GM19023 (cell line): ENCODE measurements at regions not wholly inside any gene's neighbourhood (a gene's known extent, or its start where the extent isn't known, plus 50 kb on each side); places are given as distances from the start of the nearest gene placed in this dataset.
"Not testable (repeated sequence)": the region's sequence is repeated elsewhere in the genome, so short reads cannot be mapped to it uniquely, and the experiment has no call there.

Source experiments
- ATAC-seq: cut with Tn5 transposase; IDR thresholded peaks from one replicate; pipeline ENCODE4 v1.9.1; 2021; ENCODE audit warnings: mild to moderate bottlenecking, moderate library complexity; ENCODE audit not compliant: unreplicated experiment

- no peak for ATAC-seq
Measured at GRCh38 chr1:38210021-38210894, 163.7 kb upstream of the POU3F1 start.

- ATAC-seq: no peak
Measured at GRCh38 chr1:38208716-38209632, 162.4 kb upstream of the POU3F1 start.

GRCh38 chr1:38207906-38208305, 161.3 kb upstream of the POU3F1 start:
- no peak for ATAC-seq

- no peak for ATAC-seq
Measured at GRCh38 chr1:38207275-38207674, 160.7 kb upstream of the POU3F1 start.

DNA sequence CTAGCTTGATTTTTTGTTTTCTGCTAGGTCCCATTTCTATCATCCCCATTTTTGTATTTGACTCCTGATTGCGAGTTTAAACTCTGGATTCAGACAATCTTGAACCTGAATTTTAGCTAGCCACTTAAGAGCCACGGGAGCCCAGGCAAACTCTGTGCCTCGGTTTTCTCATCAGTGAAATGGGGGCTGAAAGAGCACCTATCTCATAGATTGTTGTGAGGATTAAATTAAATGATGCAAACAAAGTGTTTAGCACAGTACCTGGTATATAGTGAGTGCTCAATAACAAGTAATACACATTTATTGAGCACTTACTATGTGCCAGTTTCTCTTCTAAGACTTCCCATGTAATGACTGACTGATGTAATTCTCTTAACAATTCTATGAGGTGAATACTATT, 158.1 kb upstream of the POU3F1 start:
- ATAC-seq: no peak

DNA sequence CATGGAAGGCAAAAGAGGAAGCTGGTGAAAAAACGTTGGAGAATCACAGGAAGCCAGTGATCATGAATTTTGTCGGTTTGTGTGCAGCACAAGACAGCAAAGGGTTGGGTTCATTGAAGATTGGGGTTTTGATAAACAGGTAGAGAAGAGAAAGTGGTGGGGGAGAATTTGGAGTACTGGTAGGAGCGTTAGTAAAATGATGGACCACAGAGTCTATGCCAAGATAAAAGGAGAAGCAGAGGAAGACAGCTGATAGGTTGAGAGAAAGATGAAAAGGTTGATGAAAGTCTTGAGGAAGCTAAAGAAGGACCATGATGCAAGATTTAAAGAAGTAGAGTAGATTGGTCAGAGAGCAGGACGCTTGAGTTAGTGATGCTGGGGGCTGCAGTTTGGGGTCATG, 156.8 kb upstream of the POU3F1 start:
- ATAC-seq: no peak

DNA sequence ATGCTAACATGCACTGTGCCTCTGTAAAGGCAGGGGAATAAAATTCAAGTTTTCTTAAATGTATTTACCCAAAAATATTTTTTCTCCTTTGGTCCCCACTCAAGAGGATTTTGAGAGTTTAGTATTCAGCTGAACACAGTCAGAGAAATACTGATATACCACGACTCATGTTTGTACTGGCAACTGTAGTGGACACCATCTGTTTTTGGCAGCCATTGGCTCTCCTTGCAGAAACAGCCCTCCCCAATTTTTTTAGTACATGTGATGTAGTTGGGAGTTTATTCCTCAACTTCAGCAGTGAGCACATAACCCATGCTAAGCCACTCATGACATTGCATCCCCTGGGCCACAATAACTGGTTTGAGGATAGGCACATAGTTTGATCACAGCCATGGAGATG, 154.8 kb upstream of the POU3F1 start:
- ATAC-seq: no peak

- ATAC-seq: no peak
Measured at GRCh38 chr1:38198621-38199020, 152.0 kb upstream of the POU3F1 start.

DNA sequence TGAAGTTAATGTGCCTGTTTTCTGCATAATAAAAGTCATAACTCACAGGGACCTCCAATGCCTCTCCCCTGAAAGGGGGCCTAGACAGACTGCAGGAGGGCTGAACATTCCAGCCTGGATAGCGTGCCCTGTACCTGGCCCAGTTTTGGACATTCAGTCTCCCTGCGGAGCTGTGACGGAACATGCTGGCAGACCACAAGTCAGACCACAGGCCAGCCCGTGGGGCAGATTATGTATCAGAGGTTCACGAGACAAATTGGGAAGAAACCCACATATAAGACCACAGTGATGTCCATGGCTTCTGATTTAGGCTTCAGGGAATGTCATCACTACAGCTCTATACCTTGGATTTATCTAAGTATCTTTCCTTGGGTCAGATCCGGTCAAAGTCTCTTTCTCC, 151.5 kb upstream of the POU3F1 start:
- no peak for ATAC-seq

DNA sequence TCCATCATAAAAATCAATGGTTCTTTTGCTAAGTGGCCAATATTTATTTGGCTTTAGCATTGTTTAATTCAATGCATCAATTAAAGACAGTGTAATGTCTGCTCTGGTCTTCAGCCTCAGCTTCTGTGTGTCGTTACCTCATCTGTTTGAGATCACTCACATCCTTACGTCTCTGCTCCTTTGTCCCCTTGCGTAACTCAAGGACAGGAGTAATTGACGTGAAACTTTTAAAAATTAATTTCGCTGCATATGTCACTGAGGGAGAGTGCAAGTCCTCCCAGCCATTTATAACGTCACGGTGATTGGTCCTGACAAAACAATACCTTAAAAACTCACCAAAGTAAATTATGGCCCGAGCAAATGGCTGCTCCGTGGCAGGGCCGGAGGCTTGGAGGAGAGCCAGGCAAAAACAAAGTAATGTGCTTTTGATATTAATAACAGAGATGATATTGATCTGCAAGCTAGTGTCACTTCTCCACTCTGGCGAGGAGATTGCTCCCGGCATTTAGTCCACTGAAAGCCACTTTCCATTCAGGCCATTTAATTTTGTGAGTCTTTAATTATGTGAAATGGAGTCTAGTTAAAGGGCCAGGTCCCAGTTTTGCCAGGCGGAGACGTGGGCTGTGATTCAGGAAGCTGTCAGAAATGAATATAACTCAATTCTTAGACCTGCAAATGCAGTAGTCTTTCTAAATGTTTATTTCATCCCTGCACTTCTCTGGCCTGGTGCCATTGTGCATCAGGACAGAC, 150.9 kb upstream of the POU3F1 start:
- ATAC-seq: no peak

DNA sequence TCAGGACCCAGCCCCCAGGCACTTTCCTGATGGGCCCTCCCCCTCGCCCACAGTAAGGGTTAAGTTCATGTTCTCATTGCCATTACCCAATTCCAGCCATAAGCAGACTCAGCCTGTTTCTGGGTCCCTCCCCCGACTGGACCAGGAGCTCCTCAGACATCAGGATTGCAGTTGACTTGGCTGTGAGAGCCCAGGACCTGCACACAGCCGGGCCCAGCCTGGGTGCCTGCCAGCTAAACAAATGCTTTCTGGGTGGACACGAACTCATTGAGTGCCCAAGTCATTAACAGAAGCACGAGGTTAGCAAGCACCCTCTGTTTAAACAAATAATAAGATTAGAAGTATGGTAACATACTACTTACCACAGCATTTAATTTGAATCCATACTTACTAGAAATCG, 147.9 kb upstream of the POU3F1 start:
- no peak for ATAC-seq

- ATAC-seq: no peak
Measured at GRCh38 chr1:38193040-38193439, 146.4 kb upstream of the POU3F1 start.

DNA sequence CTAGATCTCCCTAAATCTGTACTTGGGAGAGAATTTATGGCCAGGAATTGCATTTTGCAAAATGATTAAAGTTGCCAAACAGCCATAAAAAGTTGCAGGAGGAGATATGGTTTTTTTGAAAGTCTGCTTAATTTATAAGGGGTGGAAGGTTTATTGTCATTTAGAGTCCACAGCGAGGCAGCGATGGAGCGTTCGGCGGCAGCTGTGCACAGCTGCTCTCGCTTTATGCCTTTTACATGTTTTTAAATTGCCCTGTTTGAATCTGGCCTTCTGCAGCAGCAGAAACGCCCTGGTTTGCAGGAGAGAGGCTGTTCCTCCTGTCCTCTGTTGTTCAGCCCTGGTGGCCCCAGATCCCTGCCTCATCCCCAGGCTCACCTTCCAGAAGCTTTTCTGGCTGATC, 144.9 kb upstream of the POU3F1 start:
- no peak for ATAC-seq

- no peak for ATAC-seq
Measured at GRCh38 chr1:38190983-38191382, 144.4 kb upstream of the POU3F1 start.

- no peak for ATAC-seq
Measured at GRCh38 chr1:38187552-38187951, 141.0 kb upstream of the POU3F1 start.

- no peak for ATAC-seq
Measured at GRCh38 chr1:38186566-38186965, 140.0 kb upstream of the POU3F1 start.

GRCh38 chr1:38185913-38186312, 139.3 kb upstream of the POU3F1 start:
- no peak for ATAC-seq

- ATAC-seq: no peak
Measured at GRCh38 chr1:38183747-38184146, 137.2 kb upstream of the POU3F1 start.

DNA sequence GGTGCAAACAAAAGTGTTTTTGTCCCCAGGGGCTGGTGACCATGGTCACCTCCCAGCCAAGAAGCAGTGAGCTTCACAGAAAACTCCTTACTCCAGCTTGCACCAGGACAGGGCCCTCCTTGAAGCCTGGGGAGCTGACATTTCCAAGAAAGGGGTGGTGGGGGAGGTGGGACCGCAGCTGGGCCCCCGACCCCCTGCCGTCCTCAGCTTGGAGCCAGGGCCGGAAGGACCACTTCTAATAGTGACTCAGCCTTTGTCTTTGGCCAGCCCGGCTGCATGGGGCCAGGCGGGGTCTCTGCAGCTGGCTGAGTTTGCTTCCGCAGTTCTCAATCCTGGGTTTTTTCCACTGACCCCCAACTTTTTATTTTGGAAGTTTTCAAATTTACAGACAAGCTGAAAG, 136.5 kb upstream of the POU3F1 start:
- ATAC-seq: no peak

DNA sequence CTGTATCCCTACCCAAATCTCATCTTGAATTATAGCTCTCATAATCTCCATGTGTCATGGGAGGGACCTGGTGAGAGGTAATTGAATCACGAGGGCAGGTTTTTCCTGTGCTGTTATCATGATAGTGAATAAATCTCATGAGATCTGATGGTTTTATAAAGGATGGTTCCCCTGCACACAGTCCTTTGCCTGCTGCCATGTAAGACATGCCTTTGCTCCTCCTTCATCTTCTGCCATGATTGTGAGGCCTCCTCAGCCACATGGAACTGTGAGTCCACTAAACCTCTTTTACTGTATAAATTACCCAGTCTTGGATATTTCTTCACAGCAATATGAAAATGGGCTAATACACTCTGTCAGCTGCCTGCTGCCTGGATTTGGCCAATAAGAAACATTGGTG, 133.8 kb upstream of the POU3F1 start:
- not testable (repeated sequence) for ATAC-seq

- no peak for ATAC-seq
Measured at GRCh38 chr1:38179483-38179882, 132.9 kb upstream of the POU3F1 start.
